Ascending aorta (tissue), 2 donors: ENCODE measurements at regions not wholly inside any gene's neighbourhood (a gene's known extent, or its start where the extent isn't known, plus 50 kb on each side); places are given as distances from the start of the nearest gene placed in this dataset.

Experiments
- DNase-seq, 2 donors: peaks; one replicate each; pipeline ENCODE4 v3.0.0-alpha.2; 2019; ENCODE audit warnings: low spot score in 2 of 2
- H3K27ac ChIP-seq, 2 donors: fragments of 200-600 bp; sonication (generic); one replicate each; pipeline ENCODE4 v1.5.1; 2016 to 2017; ENCODE audit warnings: mild to moderate bottlenecking in 1 of 2
- H3K27me3 ChIP-seq: fragments of 200-600 bp; sonication (generic); one replicate; pipeline ENCODE4 v1.5.1; 2017
- H3K36me3 ChIP-seq, 2 donors: fragments of 200-600 bp; sonication (generic); one replicate each; pipeline ENCODE4 v1.5.1; 2016
- H3K4me1 ChIP-seq, 2 donors: fragments of 200-600 bp; sonication (generic); one replicate each; pipeline ENCODE4 v1.5.1; 2016 to 2017; ENCODE audit warnings: mild to moderate bottlenecking in 1 of 2
- H3K4me3 ChIP-seq, 2 donors: fragments of 200-600 bp; sonication (generic); one replicate each; pipeline ENCODE4 v1.5.1; 2016 to 2017; ENCODE audit warnings: mild to moderate bottlenecking in 1 of 2
- H3K9me3 ChIP-seq, 2 donors: fragments of 200-600 bp; sonication (generic); one replicate each; pipeline ENCODE4 v1.5.1; 2016
- CTCF ChIP-seq, 3 experiments: fragments of 200-600 bp in 2 of 3; fragments of 450-650 bp in 1 of 3; sonication (generic) in 2 of 3; IDR thresholded peaks; one replicate each; pipeline ENCODE4 v1.5.1; 2016 to 2019; ENCODE audit warnings: antibody characterized with exemption in 3 of 3, mild to moderate bottlenecking in 1 of 3, moderate library complexity in 1 of 3
- intact Hi-C: fragments of 100-400 bp; cut with DNase I; formaldehyde crosslinking; loops from one replicate; pipeline ENCODE4 v1.15.1; 2023

GRCh38 chr6:141313986-141314385 lies 818.7 kb upstream of the GJE1 start:
- DNase-seq: no peak
- no peaks in the 10 kb centered on the region for H3K4me1 ChIP-seq
- intact Hi-C loops: no loop called here
- no peaks in the 10 kb centered on the region for H3K36me3 ChIP-seq
- no peak overlapping the region for H3K27ac ChIP-seq
- H3K4me3 ChIP-seq: no peak overlapping the region
- TF ChIP-seq CTCF (IDR thresholded peaks at IDR 0.05): no peak
- H3K27me3 ChIP-seq: no peaks in the 10 kb centered on the region
- H3K9me3 ChIP-seq: no peaks in the 10 kb centered on the region

- Histone ChIP-seq H3K27me3 (no peaks in the 10 kb centered on the region), H3K9me3 (no peaks in the 10 kb centered on the region), H3K4me3 (no peak overlapping the region), H3K27ac (no peak overlapping the region), H3K36me3 (no peaks in the 10 kb centered on the region), H3K4me1 (no peaks in the 10 kb centered on the region)
- intact Hi-C loops: no loop called here
- no peak for TF ChIP-seq CTCF (IDR thresholded peaks at IDR 0.05)
- DNase-seq: no peak
Measured at GRCh38 chr6:141309295-141309694, 823.4 kb upstream of the GJE1 start.

- TF ChIP-seq CTCF (IDR thresholded peaks at IDR 0.05): no peak
- no peak for DNase-seq
- Histone ChIP-seq H3K27me3 (no peaks in the 10 kb centered on the region), H3K4me1 (no peaks in the 10 kb centered on the region), H3K36me3 (no peaks in the 10 kb centered on the region), H3K4me3 (no peak overlapping the region), H3K27ac (no peak overlapping the region), H3K9me3 (no peaks in the 10 kb centered on the region)
- intact Hi-C loops: no loop called here
Measured at GRCh38 chr6:141307309-141307998, 825.3 kb upstream of the GJE1 start.

- no peaks in the 10 kb centered on the region for H3K4me1 ChIP-seq
- H3K9me3 ChIP-seq: no peaks in the 10 kb centered on the region
- no peak overlapping the region for H3K27ac ChIP-seq
- no peak overlapping the region for H3K4me3 ChIP-seq
- DNase-seq: no peak
- no peaks in the 10 kb centered on the region for H3K36me3 ChIP-seq
- TF ChIP-seq CTCF (IDR thresholded peaks at IDR 0.05): no peak
- no peaks in the 10 kb centered on the region for H3K27me3 ChIP-seq
- intact Hi-C loops: no loop called here
Measured at GRCh38 chr6:141303907-141304306, 828.8 kb upstream of the GJE1 start.

- Histone ChIP-seq H3K27me3 (no peaks in the 10 kb centered on the region), H3K4me1 (no peaks in the 10 kb centered on the region), H3K4me3 (no peak overlapping the region), H3K9me3 (no peaks in the 10 kb centered on the region), H3K27ac (no peak overlapping the region), H3K36me3 (no peaks in the 10 kb centered on the region)
- TF ChIP-seq CTCF (IDR thresholded peaks at IDR 0.05): no peak
- no peak for DNase-seq
- intact Hi-C loops: no loop called here
Measured at GRCh38 chr6:141301779-141302178, 830.9 kb upstream of the GJE1 start.
